ENCODE measurements at regions not wholly inside any gene's neighbourhood (a gene's known extent, or its start where the extent isn't known, plus 50 kb on each side); places are given as distances from the start of the nearest gene placed in this dataset.

DNA sequence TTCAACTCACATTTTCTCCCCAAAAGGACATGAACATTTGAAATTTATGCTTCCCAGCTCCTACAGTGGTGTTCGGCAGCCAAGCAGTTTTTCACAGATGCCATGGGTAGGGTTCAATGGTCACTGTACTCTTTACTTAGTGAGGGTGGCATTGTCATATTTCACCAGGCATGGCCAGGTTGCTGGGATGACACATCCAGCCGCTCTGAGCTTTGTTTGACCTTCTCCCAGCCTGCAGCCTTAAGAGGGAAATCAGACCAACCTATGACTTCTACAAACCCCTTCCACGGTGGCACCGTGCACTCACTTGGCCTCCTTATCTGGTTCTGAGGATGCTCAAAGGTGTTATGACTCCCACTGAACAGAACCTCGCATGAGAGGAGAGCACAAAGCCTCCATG, 108.4 kb upstream of the SH3BP4 start:
- TF ChIP-seq, protein P1, sequence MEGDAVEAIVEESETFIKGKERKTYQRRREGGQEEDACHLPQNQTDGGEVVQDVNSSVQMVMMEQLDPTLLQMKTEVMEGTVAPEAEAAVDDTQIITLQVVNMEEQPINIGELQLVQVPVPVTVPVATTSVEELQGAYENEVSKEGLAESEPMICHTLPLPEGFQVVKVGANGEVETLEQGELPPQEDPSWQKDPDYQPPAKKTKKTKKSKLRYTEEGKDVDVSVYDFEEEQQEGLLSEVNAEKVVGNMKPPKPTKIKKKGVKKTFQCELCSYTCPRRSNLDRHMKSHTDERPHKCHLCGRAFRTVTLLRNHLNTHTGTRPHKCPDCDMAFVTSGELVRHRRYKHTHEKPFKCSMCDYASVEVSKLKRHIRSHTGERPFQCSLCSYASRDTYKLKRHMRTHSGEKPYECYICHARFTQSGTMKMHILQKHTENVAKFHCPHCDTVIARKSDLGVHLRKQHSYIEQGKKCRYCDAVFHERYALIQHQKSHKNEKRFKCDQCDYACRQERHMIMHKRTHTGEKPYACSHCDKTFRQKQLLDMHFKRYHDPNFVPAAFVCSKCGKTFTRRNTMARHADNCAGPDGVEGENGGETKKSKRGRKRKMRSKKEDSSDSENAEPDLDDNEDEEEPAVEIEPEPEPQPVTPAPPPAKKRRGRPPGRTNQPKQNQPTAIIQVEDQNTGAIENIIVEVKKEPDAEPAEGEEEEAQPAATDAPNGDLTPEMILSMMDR (conservative IDR thresholded peaks at IDR 0.05; ENCODE audit: low read depth, low read length), result no peak
- no peak for TF ChIP-seq EZH2 (IDR thresholded peaks at IDR 0.05; ENCODE audit: low read length, unreplicated experiment)
